CD14-positive monocyte (primary cell): ENCODE measurements at regions not wholly inside any gene's neighbourhood (a gene's known extent, or its start where the extent isn't known, plus 50 kb on each side); places are given as distances from the start of the nearest gene placed in this dataset.

Experiments used
- DNase-seq, 3 donors: peaks; one replicate each; pipeline ENCODE4 v3.0.0-alpha.2; 2011 to 2022
- H2AFZ ChIP-seq: 2 replicates; pipeline ENCODE4 v1.6.0; 2012; ENCODE audit warnings: mild to moderate bottlenecking, low read depth, low read length, inconsistent platforms; ENCODE audit not compliant: insufficient read depth, poor library complexity, severe bottlenecking
- H3K27ac ChIP-seq, 2 donors: 1 replicate in 1 of 2; 2 replicates in 1 of 2; pipeline ENCODE4 v1.5.1; 2012 to 2013; ENCODE audit warnings: low read length in 2 of 2, control low read depth in 1 of 2, inconsistent platforms in 1 of 2, low read depth in 1 of 2, mild to moderate bottlenecking in 1 of 2
- H3K27me3 ChIP-seq, 2 donors: one replicate each; pipeline versions ENCODE4 v1.6.0 to v1.6.1; 2011 to 2013; ENCODE audit warnings: low read length in 2 of 2; ENCODE audit not compliant: control insufficient read depth in 2 of 2, insufficient read depth in 2 of 2
- H3K36me3 ChIP-seq, 2 donors: replicated peaks in 1 of 2; 1 replicate in 1 of 2; 2 replicates in 1 of 2; pipeline versions ENCODE4 v1.5.1 to v1.6.1; 2012 to 2013; ENCODE audit warnings: low read length in 2 of 2, control low read depth in 1 of 2, inconsistent platforms in 1 of 2, mild to moderate bottlenecking in 1 of 2; ENCODE audit not compliant: insufficient read depth in 2 of 2, control insufficient read depth in 1 of 2
- H3K4me1 ChIP-seq, 2 donors: 1 replicate in 1 of 2; 2 replicates in 1 of 2; pipeline versions ENCODE4 v1.5.1 to v1.6.1; 2012 to 2013; ENCODE audit warnings: low read length in 2 of 2, control low read depth in 1 of 2, inconsistent platforms in 1 of 2, mild to moderate bottlenecking in 1 of 2, moderate library complexity in 1 of 2; ENCODE audit not compliant: insufficient read depth in 2 of 2, control insufficient read depth in 1 of 2
- H3K4me2 ChIP-seq: replicated peaks from 2 replicates; pipeline ENCODE3; 2012; ENCODE audit warnings: low read length, moderate library complexity, mild to moderate bottlenecking; ENCODE audit not compliant: poor library complexity, severe bottlenecking; ENCODE audit errors: extremely low read depth
- H3K4me3 ChIP-seq, 3 experiments: fragments of 200-600 bp in 1 of 3; sonication (generic) in 1 of 3; replicated peaks in 1 of 3; 1 replicate in 2 of 3; 2 replicates in 1 of 3; pipeline ENCODE4 v1.5.1; 2011 to 2013; ENCODE audit warnings: low read length in 3 of 3, mild to moderate bottlenecking in 3 of 3, control low read depth in 2 of 3, low read depth in 2 of 3, inconsistent platforms in 1 of 3, moderate library complexity in 1 of 3
- H3K79me2 ChIP-seq: 2 replicates; pipeline ENCODE4 v1.6.0; 2012; ENCODE audit warnings: mild to moderate bottlenecking, control low read depth, inconsistent platforms, low read length, moderate library complexity; ENCODE audit not compliant: insufficient read depth
- H3K9ac ChIP-seq: 2 replicates; pipeline ENCODE4 v1.6.0; 2017; ENCODE audit warnings: low read length, mild to moderate bottlenecking; ENCODE audit not compliant: insufficient read depth, poor library complexity, severe bottlenecking
- H3K9me3 ChIP-seq, 2 donors: replicated peaks in 1 of 2; 1 replicate in 1 of 2; 2 replicates in 1 of 2; pipeline versions ENCODE4 v1.5.1 to v1.6.1; 2012 to 2013; ENCODE audit warnings: low read length in 2 of 2, control low read depth in 1 of 2; ENCODE audit not compliant: control insufficient read depth in 1 of 2, insufficient read depth in 1 of 2
- H4K20me1 ChIP-seq: 2 replicates; pipeline ENCODE4 v1.6.0; 2012; ENCODE audit warnings: mild to moderate bottlenecking, low read length, control low read depth, moderate library complexity; ENCODE audit not compliant: insufficient read depth
- H3K27ac Mint-ChIP-seq, 7 donors: one replicate each; pipeline ENCODE4 v1.8.0; 2020; ENCODE audit warnings: mild to moderate bottlenecking in 7 of 7, mixed read lengths in 7 of 7, moderate library complexity in 6 of 7, inconsistent platforms in 2 of 7
- H3K27me3 Mint-ChIP-seq, 3 donors: one replicate each; pipeline ENCODE4 v1.8.0; 2021 to 2022; ENCODE audit warnings: low read depth in 3 of 3, mild to moderate bottlenecking in 3 of 3, mixed read lengths in 3 of 3, moderate library complexity in 3 of 3, inconsistent platforms in 1 of 3
- H3K36me3 Mint-ChIP-seq, 2 donors: one replicate each; pipeline ENCODE4 v1.8.0; 2020; ENCODE audit warnings: mixed read lengths in 2 of 2, inconsistent platforms in 1 of 2, mild to moderate bottlenecking in 1 of 2
- H3K4me1 Mint-ChIP-seq: one replicate; pipeline ENCODE4 v1.8.0; 2020; ENCODE audit warnings: mild to moderate bottlenecking, mixed read lengths
- H3K4me3 Mint-ChIP-seq, 2 donors: one replicate each; pipeline ENCODE4 v1.8.0; 2020; ENCODE audit warnings: mild to moderate bottlenecking in 2 of 2, mixed read lengths in 2 of 2, moderate library complexity in 1 of 2
- H3K9me3 Mint-ChIP-seq, 7 donors: one replicate each; pipeline ENCODE4 v1.8.0; 2020 to 2022; ENCODE audit warnings: mixed read lengths in 7 of 7, mild to moderate bottlenecking in 6 of 7, moderate library complexity in 6 of 7, inconsistent platforms in 2 of 7
- CTCF ChIP-seq: fragments of 200-600 bp; IDR thresholded peaks from one replicate; pipeline ENCODE4 v1.8.0; 2022; ENCODE audit warnings: antibody characterized with exemption, mild to moderate bottlenecking
- WGBS: methylation state at CpG from one replicate; pipeline ENCODE4 v1.1.5; 2013; ENCODE audit warnings: missing lambda C conversion rate; ENCODE audit not compliant: insufficient coverage; 5-methylcytosine and 5-hydroxymethylcytosine counted together
- intact Hi-C, 2 donors: fragments of 100-400 bp; cut with micrococcal nuclease; formaldehyde crosslinking; loops; one replicate each; pipeline versions ENCODE4 v1.15.0 to v1.15.1; 2023

GRCh38 chr11:95429376-95429907, 198.4 kb upstream of the SESN3 start:
- H3K4me1 Mint-ChIP-seq, result peaks cover 4% of the 10 kb centered on the region
- H3K36me3 Mint-ChIP-seq, result no peaks in the 10 kb centered on the region
- no peak overlapping the region for H3K27ac Mint-ChIP-seq
- no peak overlapping the region for H3K4me2 ChIP-seq
- no peak for DNase-seq
- H3K9ac ChIP-seq, result no peak overlapping the region
- no peaks in the 10 kb centered on the region for H3K36me3 ChIP-seq
- H3K27me3 ChIP-seq, result no peaks in the 10 kb centered on the region
- H3K4me3 Mint-ChIP-seq, result no peak overlapping the region
- H3K9me3 ChIP-seq, result no peaks in the 10 kb centered on the region
- peaks cover 0 to 1% (median 0%) of the 10 kb centered on the region in 3 donors for H3K27me3 Mint-ChIP-seq
- intact Hi-C loops, result no loop called here
- H3K79me2 ChIP-seq, result no peaks in the 10 kb centered on the region
- H2AFZ ChIP-seq, result no peak overlapping the region
- no peaks in the 10 kb centered on the region for H4K20me1 ChIP-seq
- no peaks in the 10 kb centered on the region for H3K9me3 Mint-ChIP-seq
- 77% methylated on average over 1 of the region's 1 CpG for WGBS
- H3K4me1 ChIP-seq, result no peaks in the 10 kb centered on the region
- no peak for TF ChIP-seq CTCF
- no peak overlapping the region for H3K4me3 ChIP-seq
- no peak overlapping the region for H3K27ac ChIP-seq

GRCh38 chr11:95426823-95427462, 195.9 kb upstream of the SESN3 start:
- Histone ChIP-seq H3K9ac (no peak overlapping the region), H3K9me3 (no peaks in the 10 kb centered on the region), H3K4me2 (no peak overlapping the region), H4K20me1 (no peaks in the 10 kb centered on the region), H3K4me1 (no peaks in the 10 kb centered on the region), H3K27me3 (no peaks in the 10 kb centered on the region), H3K27ac (no peak overlapping the region), H3K79me2 (no peaks in the 10 kb centered on the region), H2AFZ (no peak overlapping the region), H3K36me3 (no peaks in the 10 kb centered on the region), H3K4me3 (no peak overlapping the region)
- no peak for DNase-seq
- no peak for TF ChIP-seq CTCF
- WGBS, result 100% methylated on average over 3 of the region's 5 CpGs
- no peak overlapping the region for H3K27ac Mint-ChIP-seq
- no peaks in the 10 kb centered on the region for H3K36me3 Mint-ChIP-seq
- peaks cover 0 to 1% (median 0%) of the 10 kb centered on the region in 7 donors for H3K9me3 Mint-ChIP-seq
- intact Hi-C loops, result no loop called here
- H3K4me1 Mint-ChIP-seq, result no peaks in the 10 kb centered on the region
- no peaks in the 10 kb centered on the region for H3K27me3 Mint-ChIP-seq
- no peak overlapping the region for H3K4me3 Mint-ChIP-seq
